HepG2 (cell line): ENCODE measurements at regions not wholly inside any gene's neighbourhood (a gene's known extent, or its start where the extent isn't known, plus 50 kb on each side); places are given as distances from the start of the nearest gene placed in this dataset.

Source experiments
- ATAC-seq: fragments of 200-7000 bp; cut with Tn5 transposase; 3 replicates; pipeline ENCODE4 v1.9.1; 2020; ENCODE audit warnings: mild to moderate bottlenecking, moderate library complexity
- BruUV-seq: library from RNA; stranded (reverse); fragments of 400-500 nt; replicated peaks from 2 replicates; lab custom pipeline; 2021; lab: Mats Ljungman, UMichigan
- CTCF ChIA-PET: fragments of 300-600 bp; formaldehyde crosslinking; extraction: SDS; loops from one replicate; lab custom pipeline; 2021; ENCODE audit warnings: low total read pairs, inconsistent platforms, low intra/inter-chr PET ratio; lab: Yijun Ruan, JAX
- POLR2A ChIA-PET: fragments of 350-600 bp; sonication (Branson Sonifier 250); formaldehyde crosslinking; loops from one replicate; lab custom pipeline; 2020; ENCODE audit warnings: antibody characterized with exemption, inconsistent platforms; lab: Yijun Ruan, JAX
- DNase-seq: peaks from one replicate; pipeline ENCODE4 v3.0.0-alpha.2; 2015; ENCODE audit warnings: low spot score
- FAIRE-seq: peaks from 3 replicates; lab custom pipeline; 2011; peaks lifted over from hg19 to GRCh38; lab: Jason Lieb, UNC
- H2AFZ ChIP-seq: one replicate; pipeline ENCODE4 v1.6.1; 2011; ENCODE audit warnings: low read length, inconsistent platforms
- H3K27ac ChIP-seq: fragments of 300-600 bp; 3 replicates; pipeline ENCODE4 v1.8.0; 2011; ENCODE audit warnings: mixed run types, mild to moderate bottlenecking, mixed read lengths, low read length, inconsistent platforms; ENCODE audit not compliant: insufficient read depth; ENCODE audit errors: extremely low read length
- H3K27me3 ChIP-seq, 2 experiments: fragments of 200-600 bp in 1 of 2; 2 replicates in 1 of 2; 3 replicates in 1 of 2; pipeline versions ENCODE4 v1.6.0 to v1.8.0; 2011; ENCODE audit warnings: low read length in 2 of 2, mild to moderate bottlenecking in 2 of 2, moderate library complexity in 2 of 2, inconsistent platforms in 1 of 2; ENCODE audit not compliant: insufficient read depth in 2 of 2, control insufficient read depth in 1 of 2
- H3K36me3 ChIP-seq, 2 experiments: fragments of 200-600 bp in 1 of 2; replicated peaks in 1 of 2; 2 replicates in 1 of 2; 3 replicates in 1 of 2; pipeline versions ENCODE4 v1.5.1 to v1.8.0; 2011; ENCODE audit warnings: low read length in 2 of 2, inconsistent platforms in 1 of 2; ENCODE audit not compliant: insufficient read depth in 2 of 2, control insufficient read depth in 1 of 2
- H3K4me1 ChIP-seq: 2 replicates; pipeline ENCODE4 v1.5.1; 2012; ENCODE audit warnings: low read length, inconsistent platforms; ENCODE audit not compliant: insufficient read depth
- H3K4me2 ChIP-seq: 2 replicates; pipeline ENCODE4 v1.6.0; 2011; ENCODE audit warnings: low read depth, low read length, inconsistent platforms
- H3K4me3 ChIP-seq, 3 experiments: fragments of 200-600 bp in 1 of 3; sonication (generic), shearing (Covaris generic) in 1 of 3; replicated peaks in 1 of 3; 2 replicates each; pipeline ENCODE4 v1.5.1; 2011 to 2016; ENCODE audit warnings: low read length in 3 of 3, inconsistent platforms in 2 of 3, low read depth in 2 of 3, mild to moderate bottlenecking in 2 of 3, control low read depth in 1 of 3, mixed read lengths in 1 of 3; ENCODE audit not compliant: insufficient read depth in 1 of 3
- H3K79me2 ChIP-seq: one replicate; pipeline ENCODE4 v1.6.1; 2011; ENCODE audit warnings: low read length, inconsistent platforms; ENCODE audit not compliant: insufficient read depth
- H3K9ac ChIP-seq: 2 replicates; pipeline ENCODE4 v1.6.0; 2011; ENCODE audit warnings: mild to moderate bottlenecking, low read depth, low read length, inconsistent platforms; ENCODE audit not compliant: insufficient read depth
- H3K9me3 ChIP-seq: 2 replicates; pipeline ENCODE4 v1.5.1; 2012; ENCODE audit warnings: mild to moderate bottlenecking, low read length
- H4K20me1 ChIP-seq: 2 replicates; pipeline ENCODE4 v1.6.0; 2011; ENCODE audit warnings: inconsistent platforms, mild to moderate bottlenecking, low read length, moderate library complexity; ENCODE audit not compliant: insufficient read depth
- AKAP8 ChIP-seq: sonication (generic); formaldehyde crosslinking; IDR thresholded peaks from 2 replicates; pipeline ENCODE4 v1.5.1; 2020; ENCODE audit warnings: mild to moderate bottlenecking, missing genetic modification reagents
- MBNL3 ChIP-seq: fragments of 250-450 bp; sonication (Bioruptor Pico); conservative IDR thresholded peaks from 2 replicates; pipeline ENCODE4 v1.8.0; 2022; ENCODE audit warnings: mild to moderate bottlenecking, inconsistent platforms
- WGBS: methylation state at CpG from one replicate; pipeline ENCODE4 v1.1.6; 2017; ENCODE audit warnings: low lambda C conversion rate; 5-methylcytosine and 5-hydroxymethylcytosine counted together
- in situ Hi-C: cut with HindIII; loops from 2 replicates; pipeline ENCODE4 v1.10.0; 2017; ENCODE audit warnings: low pct_unique_long_range_greater_than_20kb; ENCODE audit not compliant: extremely low pct_ligation_motif_present
- intact Hi-C: fragments of 100-400 bp; cut with micrococcal nuclease; formaldehyde crosslinking; loops from one replicate; pipeline ENCODE4 v1.10.0; 2022; ENCODE audit not compliant: unreplicated experiment
- TF ChIP-seq, protein P1 (sequence below): sonication (generic); formaldehyde crosslinking; IDR thresholded peaks from 2 replicates; pipeline ENCODE4 v1.5.0; 2020; ENCODE audit warnings: missing genetic modification reagents
- TF ChIP-seq, protein P2 (sequence below): sonication (generic); formaldehyde crosslinking; IDR thresholded peaks from 2 replicates; pipeline ENCODE4 v1.8.0; 2022; ENCODE audit warnings: mild to moderate bottlenecking, missing genetic modification reagents, moderate library complexity
- TF ChIP-seq, protein P3 (sequence below): IDR thresholded peaks from 2 replicates; pipeline ENCODE4 v1.6.1; 2016; ENCODE audit warnings: missing compliant biosample characterization, missing genetic modification reagents, borderline replicate concordance
- TF ChIP-seq, protein P4 (sequence below): sonication (generic); formaldehyde crosslinking; conservative IDR thresholded peaks from 2 replicates; pipeline ENCODE4 v1.8.0; 2022; ENCODE audit warnings: missing genetic modification reagents

DNA sequence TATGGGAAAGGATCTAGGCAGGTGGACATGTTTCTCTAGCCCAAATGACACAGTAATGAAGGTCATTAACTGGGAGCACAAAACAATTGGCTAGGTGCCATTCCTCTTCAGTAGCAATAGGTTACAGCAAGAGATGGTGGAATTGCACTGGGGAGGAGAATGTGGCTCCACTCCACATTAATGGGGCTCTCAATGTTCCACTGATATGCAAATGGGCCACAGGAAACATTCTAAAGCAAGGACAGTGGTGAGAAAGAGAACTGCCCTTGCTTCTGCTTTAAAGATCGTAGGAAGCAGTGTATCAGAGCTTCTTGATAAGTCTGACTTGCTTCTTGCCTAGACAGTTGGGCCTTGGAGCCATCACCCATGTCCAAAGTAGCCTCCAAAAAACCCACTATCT lies 271.4 kb upstream of the PPP2R3A start:
- Histone ChIP-seq H4K20me1 (no peaks in the 10 kb centered on the region), H3K9ac (no peak overlapping the region), H3K4me3 (no peak overlapping the region), H3K4me2 (no peak overlapping the region), H3K4me1 (no peaks in the 10 kb centered on the region), H3K36me3 (no peaks in the 10 kb centered on the region), H2AFZ (no peak overlapping the region), H3K27me3 (no peaks in the 10 kb centered on the region), H3K27ac (no peak overlapping the region), H3K79me2 (no peaks in the 10 kb centered on the region), H3K9me3 (no peaks in the 10 kb centered on the region)
- ATAC-seq (no peak), FAIRE-seq (no peak), DNase-seq (no peak)
- intact Hi-C loops (no loop called here), in situ Hi-C loops (no loop called here)
- no CpG with 5 or more reads among the region's 1 CpG for WGBS
- CTCF ChIA-PET, result no interaction called here
- BruUV-seq, result no TSS peak
- TF ChIP-seq, protein P1, sequence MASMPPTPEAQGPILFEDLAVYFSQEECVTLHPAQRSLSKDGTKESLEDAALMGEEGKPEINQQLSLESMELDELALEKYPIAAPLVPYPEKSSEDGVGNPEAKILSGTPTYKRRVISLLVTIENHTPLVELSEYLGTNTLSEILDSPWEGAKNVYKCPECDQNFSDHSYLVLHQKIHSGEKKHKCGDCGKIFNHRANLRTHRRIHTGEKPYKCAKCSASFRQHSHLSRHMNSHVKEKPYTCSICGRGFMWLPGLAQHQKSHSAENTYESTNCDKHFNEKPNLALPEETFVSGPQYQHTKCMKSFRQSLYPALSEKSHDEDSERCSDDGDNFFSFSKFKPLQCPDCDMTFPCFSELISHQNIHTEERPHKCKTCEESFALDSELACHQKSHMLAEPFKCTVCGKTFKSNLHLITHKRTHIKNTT (CRISPR knock-in tag), result no peak
- TF ChIP-seq AKAP8 (CRISPR knock-in tag), result no peak
- no peak for TF ChIP-seq MBNL3
- TF ChIP-seq, protein P2, sequence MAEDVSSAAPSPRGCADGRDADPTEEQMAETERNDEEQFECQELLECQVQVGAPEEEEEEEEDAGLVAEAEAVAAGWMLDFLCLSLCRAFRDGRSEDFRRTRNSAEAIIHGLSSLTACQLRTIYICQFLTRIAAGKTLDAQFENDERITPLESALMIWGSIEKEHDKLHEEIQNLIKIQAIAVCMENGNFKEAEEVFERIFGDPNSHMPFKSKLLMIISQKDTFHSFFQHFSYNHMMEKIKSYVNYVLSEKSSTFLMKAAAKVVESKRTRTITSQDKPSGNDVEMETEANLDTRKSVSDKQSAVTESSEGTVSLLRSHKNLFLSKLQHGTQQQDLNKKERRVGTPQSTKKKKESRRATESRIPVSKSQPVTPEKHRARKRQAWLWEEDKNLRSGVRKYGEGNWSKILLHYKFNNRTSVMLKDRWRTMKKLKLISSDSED (CRISPR knock-in tag), result no peak
- TF ChIP-seq, protein P3, sequence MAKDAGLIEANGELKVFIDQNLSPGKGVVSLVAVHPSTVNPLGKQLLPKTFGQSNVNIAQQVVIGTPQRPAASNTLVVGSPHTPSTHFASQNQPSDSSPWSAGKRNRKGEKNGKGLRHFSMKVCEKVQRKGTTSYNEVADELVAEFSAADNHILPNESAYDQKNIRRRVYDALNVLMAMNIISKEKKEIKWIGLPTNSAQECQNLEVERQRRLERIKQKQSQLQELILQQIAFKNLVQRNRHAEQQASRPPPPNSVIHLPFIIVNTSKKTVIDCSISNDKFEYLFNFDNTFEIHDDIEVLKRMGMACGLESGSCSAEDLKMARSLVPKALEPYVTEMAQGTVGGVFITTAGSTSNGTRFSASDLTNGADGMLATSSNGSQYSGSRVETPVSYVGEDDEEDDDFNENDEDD, result no peak
- TF ChIP-seq, protein P4, sequence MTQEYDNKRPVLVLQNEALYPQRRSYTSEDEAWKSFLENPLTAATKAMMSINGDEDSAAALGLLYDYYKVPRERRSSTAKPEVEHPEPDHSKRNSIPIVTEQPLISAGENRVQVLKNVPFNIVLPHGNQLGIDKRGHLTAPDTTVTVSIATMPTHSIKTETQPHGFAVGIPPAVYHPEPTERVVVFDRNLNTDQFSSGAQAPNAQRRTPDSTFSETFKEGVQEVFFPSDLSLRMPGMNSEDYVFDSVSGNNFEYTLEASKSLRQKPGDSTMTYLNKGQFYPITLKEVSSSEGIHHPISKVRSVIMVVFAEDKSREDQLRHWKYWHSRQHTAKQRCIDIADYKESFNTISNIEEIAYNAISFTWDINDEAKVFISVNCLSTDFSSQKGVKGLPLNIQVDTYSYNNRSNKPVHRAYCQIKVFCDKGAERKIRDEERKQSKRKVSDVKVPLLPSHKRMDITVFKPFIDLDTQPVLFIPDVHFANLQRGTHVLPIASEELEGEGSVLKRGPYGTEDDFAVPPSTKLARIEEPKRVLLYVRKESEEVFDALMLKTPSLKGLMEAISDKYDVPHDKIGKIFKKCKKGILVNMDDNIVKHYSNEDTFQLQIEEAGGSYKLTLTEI (CRISPR knock-in tag), result no peak
- TF ChIP-seq, all 625 proteins: peak for 0
- POLR2A ChIA-PET, result no interaction called here
